ENCODE measurements at regions not wholly inside any gene's neighbourhood (a gene's known extent, or its start where the extent isn't known, plus 50 kb on each side); places are given as distances from the start of the nearest gene placed in this dataset.

DNA sequence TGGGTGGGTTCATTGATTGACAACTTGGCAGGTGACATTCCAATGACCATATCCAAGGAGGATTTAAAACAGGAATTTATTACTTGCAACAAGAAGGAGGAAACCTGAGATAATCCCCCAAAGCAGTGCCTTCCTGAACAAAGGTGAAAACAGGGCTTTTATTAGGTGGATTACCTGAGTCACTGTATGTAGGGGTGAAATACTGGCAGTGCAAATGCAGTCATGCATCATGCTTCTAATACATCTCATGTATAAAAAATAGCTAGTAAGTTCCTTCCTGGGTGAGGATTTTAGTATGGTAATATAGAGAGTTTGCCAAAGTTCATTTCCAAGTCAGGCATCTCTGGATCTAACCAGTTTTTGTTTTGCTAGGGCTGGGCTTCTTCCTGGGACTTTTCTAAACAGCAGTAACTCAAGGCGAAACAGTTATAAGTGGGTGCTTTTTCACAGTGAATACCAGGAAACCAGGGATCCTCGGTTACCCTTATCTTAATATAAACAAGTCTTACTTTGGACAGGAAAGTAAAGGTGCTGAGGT, 583.4 kb upstream of the LRRTM1 start:
- DNase-seq (ENCODE audit: low read depth in 2 of 2) = no peak

DNA sequence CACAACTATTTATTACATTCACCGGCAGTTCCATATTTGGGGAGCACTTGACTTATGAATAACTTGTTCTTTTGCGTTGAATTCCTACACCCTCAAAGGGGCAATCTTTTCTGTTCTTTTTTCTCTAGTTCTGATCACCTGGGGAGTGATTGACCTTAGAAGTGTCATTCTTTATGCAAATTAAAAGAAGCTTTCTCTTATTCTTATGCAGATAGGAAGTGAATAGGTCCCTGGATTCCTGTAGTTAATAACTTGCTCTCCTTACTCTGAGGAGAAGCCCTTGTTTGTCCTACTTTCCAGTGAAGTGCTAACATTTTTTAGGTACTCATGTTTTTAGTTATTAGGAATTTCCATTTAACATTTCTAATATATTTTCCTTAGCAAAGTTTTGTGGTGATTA, 569.8 kb upstream of the LRRTM1 start:
- no peak for DNase-seq (ENCODE audit: low read depth in 2 of 2)

DNA sequence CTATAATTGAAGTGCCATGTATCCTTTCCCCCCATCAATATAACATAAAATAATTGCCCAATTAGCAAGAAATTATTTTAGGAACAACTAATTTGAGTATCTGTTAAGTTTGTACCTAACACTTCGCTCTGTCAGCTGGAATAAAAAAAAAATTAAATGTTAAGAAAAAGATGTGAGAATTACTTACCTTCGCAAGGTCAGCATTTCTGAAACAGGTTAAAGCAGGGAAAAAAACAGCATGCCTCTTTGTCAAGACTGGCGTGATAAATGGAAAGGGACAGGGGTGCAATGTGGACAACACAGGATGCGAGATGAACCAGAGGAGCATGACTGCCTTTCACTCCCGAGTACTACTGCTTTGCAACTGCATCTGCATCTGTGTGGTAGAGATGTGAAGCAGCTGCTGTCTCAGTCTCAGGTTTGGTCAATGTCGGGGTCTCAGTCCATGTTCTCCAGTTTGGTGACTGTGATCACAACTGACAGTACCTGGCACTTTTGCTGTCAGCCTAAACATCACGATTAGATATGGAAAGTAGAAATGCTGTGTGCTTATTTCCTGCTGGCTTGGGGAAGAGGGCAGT, 565.4 kb upstream of the LRRTM1 start:
- DNase-seq (ENCODE audit: low read depth in 2 of 2) = no peak

- DNase-seq (ENCODE audit: low read depth in 2 of 2) = no peak
Measured at GRCh38 chr2:80863147-80863714, 558.7 kb upstream of the LRRTM1 start.

DNA sequence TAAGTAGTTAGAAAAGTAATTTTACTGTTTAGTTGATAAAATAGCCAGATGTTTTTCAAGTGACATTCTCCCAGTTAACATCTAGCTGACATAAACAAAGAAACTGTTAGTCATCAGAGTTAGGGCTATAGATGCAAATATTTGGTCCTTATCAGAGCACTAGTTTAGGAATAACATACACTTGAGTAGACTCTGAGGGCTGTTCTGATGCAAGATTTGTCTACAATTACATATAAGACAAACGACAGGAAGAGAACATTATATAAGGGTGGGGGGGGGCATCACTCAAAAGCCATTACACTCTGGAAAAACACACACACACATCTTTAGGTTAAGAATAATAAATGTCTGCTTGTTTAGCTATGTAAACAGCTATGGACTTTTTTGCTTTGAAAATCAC, 554.4 kb upstream of the LRRTM1 start:
- DNase-seq (ENCODE audit: low read depth in 2 of 2) = no peak

- no peak for DNase-seq (ENCODE audit: low read depth in 2 of 2)
Measured at GRCh38 chr2:80856227-80856626, 551.7 kb upstream of the LRRTM1 start.

- DNase-seq (ENCODE audit: low read depth in 2 of 2) = no peak
Measured at GRCh38 chr2:80854831-80855230, 550.3 kb upstream of the LRRTM1 start.

DNA sequence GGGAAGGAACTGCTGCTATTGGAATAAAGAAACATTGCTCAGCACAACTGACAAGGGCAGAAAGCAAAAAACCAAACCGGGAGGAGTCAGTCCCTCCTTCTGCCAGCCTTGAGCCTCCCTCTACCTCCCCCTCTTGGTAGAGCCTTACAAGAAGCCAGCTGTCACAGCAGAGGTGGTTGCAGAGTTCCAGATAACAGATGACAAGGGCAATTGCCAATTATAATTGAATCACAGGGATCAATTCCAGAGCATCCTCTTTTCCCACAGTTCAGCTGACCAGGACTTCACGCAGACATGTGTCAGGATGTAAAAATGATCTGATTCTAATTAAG, 548.2 kb upstream of the LRRTM1 start:
- DNase-seq (ENCODE audit: low read depth in 2 of 2) = no peak

DNA sequence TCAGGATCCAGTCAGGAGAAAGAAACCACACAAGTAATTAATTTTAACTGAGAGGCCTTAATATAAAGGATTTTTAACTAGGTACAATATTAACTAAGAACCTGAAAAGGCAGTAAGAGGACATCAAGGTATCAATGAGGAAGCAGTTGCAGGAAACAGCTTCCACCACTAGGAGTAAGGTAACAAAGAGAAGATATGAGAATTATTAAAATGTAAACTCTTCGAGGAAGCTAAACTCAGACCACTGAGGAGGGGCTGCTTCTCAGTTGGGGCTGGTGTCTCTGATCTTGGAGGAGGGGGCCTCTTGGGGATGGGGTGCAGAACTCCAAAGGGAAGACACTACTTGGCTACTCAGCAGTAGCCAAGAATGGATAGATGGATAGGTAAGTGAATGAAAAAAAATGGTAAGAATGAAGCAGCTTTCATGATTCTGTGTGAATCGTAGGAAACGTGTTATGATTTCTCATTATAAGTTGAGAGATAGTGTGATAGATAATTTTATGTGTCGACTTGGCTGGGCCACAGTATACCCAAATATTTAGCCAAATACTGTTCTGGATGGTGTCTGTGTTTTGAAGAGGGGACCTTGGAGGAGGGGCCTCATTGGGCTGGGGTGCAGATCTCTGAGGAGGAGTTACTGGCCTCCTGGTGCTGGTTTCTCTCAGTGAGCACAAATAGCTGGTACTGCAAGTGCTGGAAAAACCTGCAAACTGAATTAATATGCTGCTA, 547.7 kb upstream of the LRRTM1 start:
- DNase-seq (ENCODE audit: low read depth in 2 of 2) = no peak

DNA sequence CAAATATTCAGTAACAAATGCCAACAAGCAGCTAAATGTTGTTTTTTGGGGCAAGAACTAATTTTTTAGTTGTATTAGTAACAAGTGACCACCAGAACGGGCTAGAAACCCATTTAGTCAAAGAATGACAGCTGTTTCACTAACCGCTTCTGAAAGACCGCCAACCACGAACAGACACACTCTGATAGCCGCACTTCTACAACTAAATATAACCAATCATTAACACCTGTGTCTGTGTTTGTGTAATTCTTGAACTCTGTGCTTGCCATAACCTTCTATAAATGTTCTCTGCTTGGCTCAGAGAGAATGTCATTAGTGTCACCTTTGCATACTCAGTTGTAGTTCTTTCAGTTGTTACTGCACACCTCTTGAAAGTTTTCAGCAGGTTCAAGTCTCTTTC, 526.3 kb upstream of the LRRTM1 start:
- no peak for DNase-seq (ENCODE audit: low read depth in 2 of 2)

GRCh38 chr2:80822999-80823398, 518.4 kb upstream of the LRRTM1 start:
- DNase-seq (ENCODE audit: low read depth in 2 of 2) = no peak

GRCh38 chr2:80815259-80815658, 510.7 kb upstream of the LRRTM1 start:
- DNase-seq (ENCODE audit: low read depth in 2 of 2) = no peak

GRCh38 chr2:80786584-80786983, 482.0 kb upstream of the LRRTM1 start:
- no peak for DNase-seq (ENCODE audit: low read depth in 2 of 2)

- no peak for DNase-seq (ENCODE audit: low read depth in 2 of 2)
Measured at GRCh38 chr2:80778704-80779103, 474.2 kb upstream of the LRRTM1 start.

- no peak for DNase-seq (ENCODE audit: low read depth in 2 of 2)
Measured at GRCh38 chr2:80748592-80748991, 444.0 kb upstream of the LRRTM1 start.

DNA sequence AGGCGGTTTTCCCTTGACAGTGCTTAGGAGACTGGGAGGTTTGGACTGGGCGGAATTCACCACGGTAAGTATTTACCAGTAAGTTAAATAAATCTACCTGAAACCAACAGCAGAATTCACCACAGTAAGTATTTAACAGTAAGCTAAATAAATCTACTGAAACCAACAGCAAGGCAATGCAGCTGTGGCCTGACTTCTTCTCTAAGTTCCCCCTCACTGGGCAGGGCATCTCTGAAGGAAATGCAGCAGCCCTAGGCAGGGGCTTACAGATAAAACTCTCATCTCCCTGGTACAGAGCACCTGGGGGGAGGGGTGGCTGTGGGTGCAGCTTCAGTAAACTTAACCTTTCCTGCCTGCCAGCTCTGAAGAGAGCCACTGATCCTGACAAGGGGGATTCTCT, 432.5 kb upstream of the LRRTM1 start:
- DNase-seq (ENCODE audit: low read depth in 2 of 2) = no peak

GRCh38 chr2:80725001-80725400, 420.4 kb upstream of the LRRTM1 start:
- no peak for DNase-seq (ENCODE audit: low read depth in 2 of 2)

- no peak for DNase-seq (ENCODE audit: low read depth in 2 of 2)
Measured at GRCh38 chr2:80722803-80723202, 418.3 kb upstream of the LRRTM1 start.

DNA sequence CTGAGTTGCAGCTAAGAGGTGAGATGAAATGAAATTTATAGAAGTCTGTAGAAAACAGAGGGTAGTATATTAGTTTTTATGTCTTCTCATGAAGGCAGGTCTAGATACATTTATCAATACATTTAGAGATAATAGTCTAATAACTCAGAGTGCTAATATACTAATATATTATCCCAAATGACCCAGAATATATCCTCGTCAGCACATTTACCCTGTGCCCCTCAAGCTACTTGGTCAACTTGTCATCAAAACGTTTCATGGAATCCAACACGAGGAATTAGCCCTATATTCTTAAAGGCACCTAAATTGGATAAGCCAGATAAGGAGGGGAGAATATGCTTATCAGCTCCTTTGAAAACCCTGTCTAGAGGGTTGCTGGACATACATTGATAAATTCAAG, 415.1 kb upstream of the LRRTM1 start:
- DNase-seq (ENCODE audit: low read depth in 2 of 2) = no peak

GRCh38 chr2:80715433-80715832, 410.9 kb upstream of the LRRTM1 start:
- no peak for DNase-seq (ENCODE audit: low read depth in 2 of 2)

- DNase-seq (ENCODE audit: low read depth in 2 of 2) = no peak
Measured at GRCh38 chr2:80711915-80712314, 407.4 kb upstream of the LRRTM1 start.

DNA sequence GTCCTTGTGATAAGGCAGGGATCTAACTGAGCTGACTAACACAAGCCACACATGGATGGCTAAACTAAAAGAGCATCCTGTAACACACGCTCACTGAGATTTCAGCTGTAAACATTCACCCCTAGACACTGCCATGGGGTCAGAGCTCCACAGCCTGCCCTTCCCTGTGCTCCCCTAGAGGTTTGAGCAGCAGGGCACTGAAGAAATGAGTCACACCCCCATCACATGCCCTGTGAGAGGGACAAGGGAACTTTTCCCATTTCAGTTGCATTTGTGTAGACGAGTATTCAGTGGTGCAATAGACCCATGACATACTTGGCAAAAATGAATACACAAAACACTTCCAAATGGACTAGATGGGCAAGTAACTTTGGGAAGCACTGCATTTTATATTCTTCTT, 402.4 kb upstream of the LRRTM1 start:
- no peak for DNase-seq (ENCODE audit: low read depth in 2 of 2)

- DNase-seq (ENCODE audit: low read depth in 2 of 2) = no peak
Measured at GRCh38 chr2:80706541-80706940, 402.0 kb upstream of the LRRTM1 start.

All from stimulated activated CD8-positive, alpha-beta memory T cell treated with anti-CD3 and anti-CD28 coated beads, Interleukin-2, amount 100 ng/mL, for 48 hours (primary cell).